WTC11 (cell line): ENCODE measurements at regions not wholly inside any gene's neighbourhood (a gene's known extent, or its start where the extent isn't known, plus 50 kb on each side); places are given as distances from the start of the nearest gene placed in this dataset.

Experiments used
- ATAC-seq: fragments of 200-7000 bp; cut with Tn5 transposase; 2 replicates; pipeline ENCODE4 v1.10.0; 2021; ENCODE audit warnings: mild to moderate bottlenecking, moderate library complexity
- CTCF ChIA-PET: fragments of 300-600 bp; sonication (Branson Sonifier 250); formaldehyde crosslinking; loops from one replicate; lab custom pipeline; 2021; ENCODE audit warnings: antibody characterized with exemption; lab: Charles Lee
- POLR2A ChIA-PET: fragments of 350-600 bp; sonication (Branson Sonifier 250); formaldehyde crosslinking; loops from one replicate; lab custom pipeline; 2021; ENCODE audit warnings: antibody characterized with exemption; lab: Charles Lee
- DNase-seq: peaks from one replicate; pipeline ENCODE4 v3.0.0; 2021; ENCODE audit warnings: low spot score
- H3K27ac Mint-ChIP-seq: 2 replicates; pipeline ENCODE4 v1.8.0; 2021; ENCODE audit warnings: mixed read lengths
- H3K27me3 Mint-ChIP-seq: 2 replicates; pipeline ENCODE4 v1.8.0; 2021; ENCODE audit warnings: low read depth, mild to moderate bottlenecking, moderate library complexity, mixed read lengths
- H3K36me3 Mint-ChIP-seq: 2 replicates; pipeline ENCODE4 v1.8.0; 2021; ENCODE audit warnings: mixed read lengths
- H3K4me1 Mint-ChIP-seq: 2 replicates; pipeline ENCODE4 v1.8.0; 2022; ENCODE audit warnings: mixed read lengths
- H3K4me3 Mint-ChIP-seq: 2 replicates; pipeline ENCODE4 v1.8.0; 2021; ENCODE audit warnings: mild to moderate bottlenecking, moderate library complexity, mixed read lengths
- H3K9me3 Mint-ChIP-seq: 2 replicates; pipeline ENCODE4 v1.8.0; 2021; ENCODE audit warnings: mixed read lengths
- E2F1 ChIP-seq: sonication (generic); formaldehyde crosslinking; IDR thresholded peaks from 2 replicates; pipeline ENCODE4 v1.8.0; 2022; ENCODE audit warnings: mild to moderate bottlenecking, missing genetic modification reagents
- ELF4 ChIP-seq: sonication (generic); formaldehyde crosslinking; IDR thresholded peaks from 2 replicates; pipeline ENCODE4 v1.8.1; 2022; ENCODE audit warnings: low read depth, mild to moderate bottlenecking, moderate library complexity, missing genetic modification reagents
- FOXJ3 ChIP-seq: sonication (generic); formaldehyde crosslinking; IDR thresholded peaks from 2 replicates; pipeline ENCODE4 v1.9.0; 2021; ENCODE audit warnings: missing genetic modification reagents, mild to moderate bottlenecking, borderline replicate concordance
- GABPB1 ChIP-seq: sonication (generic); formaldehyde crosslinking; IDR thresholded peaks from 2 replicates; pipeline ENCODE4 v1.8.1; 2023; ENCODE audit warnings: mild to moderate bottlenecking, missing genetic modification reagents
- JAZF1 ChIP-seq: fragments of 250-450 bp; sonication (Bioruptor Pico); IDR thresholded peaks from 2 replicates; pipeline ENCODE4 v1.9.0; 2021; ENCODE audit warnings: moderate library complexity, mild to moderate bottlenecking, inconsistent platforms
- NFE2L1 ChIP-seq: sonication (generic); formaldehyde crosslinking; IDR thresholded peaks from 2 replicates; pipeline ENCODE4 v1.8.1; 2023; ENCODE audit warnings: missing genetic modification reagents
- NR3C1 ChIP-seq: sonication (generic); formaldehyde crosslinking; conservative IDR thresholded peaks from 2 replicates; pipeline ENCODE4 v1.8.1; 2023; ENCODE audit warnings: low read depth, mild to moderate bottlenecking, missing genetic modification reagents
- PRRX2 ChIP-seq: fragments of 250-450 bp; sonication (Bioruptor Pico); IDR thresholded peaks from 2 replicates; pipeline ENCODE4 v1.8.0; 2021; ENCODE audit warnings: mild to moderate bottlenecking
- ZNF138 ChIP-seq: sonication (generic); formaldehyde crosslinking; conservative IDR thresholded peaks from 2 replicates; pipeline ENCODE4 v1.8.1; 2022; ENCODE audit warnings: mild to moderate bottlenecking, moderate library complexity, missing genetic modification reagents
- ZNF219 ChIP-seq: sonication (generic); formaldehyde crosslinking; IDR thresholded peaks from 2 replicates; pipeline ENCODE4 v1.8.0; 2023; ENCODE audit warnings: missing genetic modification reagents, mild to moderate bottlenecking, borderline replicate concordance
- ZNF317 ChIP-seq: sonication (generic); formaldehyde crosslinking; IDR thresholded peaks from 2 replicates; pipeline ENCODE4 v1.8.1; 2023; ENCODE audit warnings: low read depth, mild to moderate bottlenecking, moderate library complexity, missing genetic modification reagents, borderline replicate concordance
- ZNF423 ChIP-seq: fragments of 250-450 bp; sonication (Bioruptor Pico); IDR thresholded peaks from 2 replicates; pipeline ENCODE4 v2.1.2; 2022; ENCODE audit warnings: mild to moderate bottlenecking, moderate library complexity
- ZNF532 ChIP-seq: fragments of 250-450 bp; sonication (Bioruptor Pico); IDR thresholded peaks from 2 replicates; pipeline ENCODE4 v1.9.0; 2021; ENCODE audit warnings: mild to moderate bottlenecking, borderline replicate concordance
- ZSCAN18 ChIP-seq: fragments of 250-450 bp; sonication (Bioruptor Pico); IDR thresholded peaks from 2 replicates; pipeline ENCODE4 v2.1.2; 2022; ENCODE audit warnings: mild to moderate bottlenecking, moderate library complexity
- TF ChIP-seq, protein P1 (sequence below): sonication (generic); formaldehyde crosslinking; IDR thresholded peaks from 2 replicates; pipeline ENCODE4 v1.8.1; 2022; ENCODE audit warnings: low read depth, missing genetic modification reagents, borderline replicate concordance
- TF ChIP-seq, protein P2 (sequence below): sonication (generic); formaldehyde crosslinking; conservative IDR thresholded peaks from 2 replicates; pipeline ENCODE4 v1.8.1; 2023; ENCODE audit warnings: mild to moderate bottlenecking, low read depth, missing genetic modification reagents, moderate library complexity
- TF ChIP-seq, protein P3 (sequence below): fragments of 200-600 bp; IDR thresholded peaks from 2 replicates; pipeline ENCODE4 v1.8.0; 2022; ENCODE audit warnings: antibody characterized with exemption

DNA sequence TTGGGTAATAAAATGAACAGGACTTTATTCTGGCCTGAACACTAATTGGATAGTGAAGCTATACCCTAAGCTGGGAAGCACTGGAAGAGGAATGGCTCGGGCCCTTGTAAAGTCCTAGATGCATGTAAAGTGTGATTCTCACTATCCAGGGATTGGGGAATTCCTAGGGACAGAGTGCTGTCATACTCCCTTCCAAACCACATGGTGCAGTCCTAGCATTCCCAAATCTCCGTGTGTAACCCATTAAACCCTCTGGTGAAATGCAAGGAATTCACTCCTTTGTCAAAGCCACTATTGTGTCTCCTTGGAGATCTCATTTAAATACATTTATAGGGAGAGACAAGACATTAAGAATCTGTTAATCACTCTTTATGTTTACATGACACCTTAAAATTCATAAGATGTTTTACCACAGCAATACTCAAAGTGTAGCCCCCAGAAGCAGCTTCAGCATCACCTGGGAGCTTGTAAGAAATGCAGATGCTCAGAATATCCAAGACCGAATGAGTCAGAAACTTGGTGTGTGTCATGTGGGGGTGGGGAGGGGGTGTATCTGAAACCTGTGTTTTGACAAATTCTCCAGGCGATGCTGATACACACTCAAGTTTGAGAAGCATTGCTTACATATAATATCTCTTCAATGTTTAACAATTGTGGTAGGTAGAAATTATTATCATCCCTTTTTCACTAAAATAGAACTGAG is 121.8 kb upstream of the NPHP3 start:
- no peak for DNase-seq
- Mint-ChIP-seq H3K4me1 (peaks cover 20% of the 10 kb centered on the region), H3K4me3 (no peak overlapping the region), H3K9me3 (no peaks in the 10 kb centered on the region)
- CTCF ChIA-PET, result no interaction called here
- no peak for TF ChIP-seq ZNF317 (CRISPR knock-in tag)
- no peak for TF ChIP-seq ZNF532
- TF ChIP-seq, protein P1, sequence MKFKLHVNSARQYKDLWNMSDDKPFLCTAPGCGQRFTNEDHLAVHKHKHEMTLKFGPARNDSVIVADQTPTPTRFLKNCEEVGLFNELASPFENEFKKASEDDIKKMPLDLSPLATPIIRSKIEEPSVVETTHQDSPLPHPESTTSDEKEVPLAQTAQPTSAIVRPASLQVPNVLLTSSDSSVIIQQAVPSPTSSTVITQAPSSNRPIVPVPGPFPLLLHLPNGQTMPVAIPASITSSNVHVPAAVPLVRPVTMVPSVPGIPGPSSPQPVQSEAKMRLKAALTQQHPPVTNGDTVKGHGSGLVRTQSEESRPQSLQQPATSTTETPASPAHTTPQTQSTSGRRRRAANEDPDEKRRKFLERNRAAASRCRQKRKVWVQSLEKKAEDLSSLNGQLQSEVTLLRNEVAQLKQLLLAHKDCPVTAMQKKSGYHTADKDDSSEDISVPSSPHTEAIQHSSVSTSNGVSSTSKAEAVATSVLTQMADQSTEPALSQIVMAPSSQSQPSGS, result no peak
- TF ChIP-seq GABPB1 (CRISPR knock-in tag), result no peak
- no peak for TF ChIP-seq PRRX2 (CRISPR knock-in tag)
- no peak for TF ChIP-seq FOXJ3 (CRISPR knock-in tag)
- no peak for TF ChIP-seq JAZF1 (CRISPR knock-in tag)
- TF ChIP-seq NR3C1 (CRISPR knock-in tag), result no peak
- no peak for TF ChIP-seq E2F1 (CRISPR knock-in tag)
- TF ChIP-seq, all 79 proteins: peak for 0
- Mint-ChIP-seq H3K27me3 (no peaks in the 10 kb centered on the region), H3K36me3 (no peaks in the 10 kb centered on the region), H3K27ac (peak overlapping the region; percentile 3)
- POLR2A ChIA-PET, result no interaction called here
- peak; percentile 93 for ATAC-seq

GRCh38 chr3:132843349-132843748 is 121.1 kb upstream of the NPHP3 start:
- peak overlapping the region; percentile 3; the same call in 1 of the 2 replicates for H3K27ac Mint-ChIP-seq
- CTCF ChIA-PET, result no interaction called here
- TF ChIP-seq ZNF138 (CRISPR knock-in tag), result no peak
- TF ChIP-seq ZNF219 (CRISPR knock-in tag), result no peak
- TF ChIP-seq, all 79 proteins: peak for 0
- POLR2A ChIA-PET, result no interaction called here
- H3K4me1 Mint-ChIP-seq, result peaks cover 20% of the 10 kb centered on the region
- H3K36me3 Mint-ChIP-seq, result no peaks in the 10 kb centered on the region
- DNase-seq, result no peak
- ATAC-seq, result no peak; the same call in 1 of the 2 replicates
- H3K4me3 Mint-ChIP-seq, result no peak overlapping the region
- H3K27me3 Mint-ChIP-seq, result no peaks in the 10 kb centered on the region
- H3K9me3 Mint-ChIP-seq, result no peaks in the 10 kb centered on the region

GRCh38 chr3:132841621-132842020 is 119.4 kb upstream of the NPHP3 start:
- Mint-ChIP-seq H3K36me3 (no peaks in the 10 kb centered on the region), H3K27me3 (no peaks in the 10 kb centered on the region), H3K9me3 (no peaks in the 10 kb centered on the region), H3K27ac (no peak overlapping the region), H3K4me3 (no peak overlapping the region), H3K4me1 (peaks cover 20% of the 10 kb centered on the region)
- ATAC-seq (no peak), DNase-seq (no peak)
- ChIA-PET POLR2A (interaction anchor here (0.6 kb wide), 1 partner anchor 344 kb away, joined by 6 read pairs; no protein-coding TSS in a partner anchor), CTCF (no interaction called here)
- TF ChIP-seq NFE2L1 (no peak), ZNF138 (CRISPR knock-in tag) (no peak), ELF4 (CRISPR knock-in tag) (no peak), ZNF423 (CRISPR knock-in tag) (no peak), JAZF1 (CRISPR knock-in tag) (no peak), ZSCAN18 (CRISPR knock-in tag) (no peak)
- TF ChIP-seq, protein P2, sequence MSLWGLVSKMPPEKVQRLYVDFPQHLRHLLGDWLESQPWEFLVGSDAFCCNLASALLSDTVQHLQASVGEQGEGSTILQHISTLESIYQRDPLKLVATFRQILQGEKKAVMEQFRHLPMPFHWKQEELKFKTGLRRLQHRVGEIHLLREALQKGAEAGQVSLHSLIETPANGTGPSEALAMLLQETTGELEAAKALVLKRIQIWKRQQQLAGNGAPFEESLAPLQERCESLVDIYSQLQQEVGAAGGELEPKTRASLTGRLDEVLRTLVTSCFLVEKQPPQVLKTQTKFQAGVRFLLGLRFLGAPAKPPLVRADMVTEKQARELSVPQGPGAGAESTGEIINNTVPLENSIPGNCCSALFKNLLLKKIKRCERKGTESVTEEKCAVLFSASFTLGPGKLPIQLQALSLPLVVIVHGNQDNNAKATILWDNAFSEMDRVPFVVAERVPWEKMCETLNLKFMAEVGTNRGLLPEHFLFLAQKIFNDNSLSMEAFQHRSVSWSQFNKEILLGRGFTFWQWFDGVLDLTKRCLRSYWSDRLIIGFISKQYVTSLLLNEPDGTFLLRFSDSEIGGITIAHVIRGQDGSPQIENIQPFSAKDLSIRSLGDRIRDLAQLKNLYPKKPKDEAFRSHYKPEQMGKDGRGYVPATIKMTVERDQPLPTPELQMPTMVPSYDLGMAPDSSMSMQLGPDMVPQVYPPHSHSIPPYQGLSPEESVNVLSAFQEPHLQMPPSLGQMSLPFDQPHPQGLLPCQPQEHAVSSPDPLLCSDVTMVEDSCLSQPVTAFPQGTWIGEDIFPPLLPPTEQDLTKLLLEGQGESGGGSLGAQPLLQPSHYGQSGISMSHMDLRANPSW (CRISPR knock-in tag), result no peak
- TF ChIP-seq, protein P3, sequence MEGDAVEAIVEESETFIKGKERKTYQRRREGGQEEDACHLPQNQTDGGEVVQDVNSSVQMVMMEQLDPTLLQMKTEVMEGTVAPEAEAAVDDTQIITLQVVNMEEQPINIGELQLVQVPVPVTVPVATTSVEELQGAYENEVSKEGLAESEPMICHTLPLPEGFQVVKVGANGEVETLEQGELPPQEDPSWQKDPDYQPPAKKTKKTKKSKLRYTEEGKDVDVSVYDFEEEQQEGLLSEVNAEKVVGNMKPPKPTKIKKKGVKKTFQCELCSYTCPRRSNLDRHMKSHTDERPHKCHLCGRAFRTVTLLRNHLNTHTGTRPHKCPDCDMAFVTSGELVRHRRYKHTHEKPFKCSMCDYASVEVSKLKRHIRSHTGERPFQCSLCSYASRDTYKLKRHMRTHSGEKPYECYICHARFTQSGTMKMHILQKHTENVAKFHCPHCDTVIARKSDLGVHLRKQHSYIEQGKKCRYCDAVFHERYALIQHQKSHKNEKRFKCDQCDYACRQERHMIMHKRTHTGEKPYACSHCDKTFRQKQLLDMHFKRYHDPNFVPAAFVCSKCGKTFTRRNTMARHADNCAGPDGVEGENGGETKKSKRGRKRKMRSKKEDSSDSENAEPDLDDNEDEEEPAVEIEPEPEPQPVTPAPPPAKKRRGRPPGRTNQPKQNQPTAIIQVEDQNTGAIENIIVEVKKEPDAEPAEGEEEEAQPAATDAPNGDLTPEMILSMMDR, result no peak
